SK-N-SH (cell line): ENCODE measurements at regions not wholly inside any gene's neighbourhood (a gene's known extent, or its start where the extent isn't known, plus 50 kb on each side); places are given as distances from the start of the nearest gene placed in this dataset.

Experiments used
- CTCF ChIA-PET: fragments of 300-600, 350-600 bp; formaldehyde crosslinking; extraction: SDS; loops from one replicate; lab custom pipeline; 2021; lab: Yijun Ruan, JAX
- POLR2A ChIA-PET: fragments of 350-600 bp; sonication (Branson Sonifier 250); formaldehyde crosslinking; extraction: SDS; loops from one replicate; lab custom pipeline; 2020; ENCODE audit warnings: antibody characterized with exemption, inconsistent platforms; lab: Yijun Ruan, JAX
- DNase-seq: peaks from one replicate; pipeline ENCODE4 v3.0.0; 2012
- H2AFZ ChIP-seq: fragments of 200-600 bp; sonication (generic); 2 replicates; pipeline ENCODE4 v1.8.1; 2016; ENCODE audit warnings: antibody characterized with exemption, mild to moderate bottlenecking, low read depth
- H3F3A ChIP-seq: fragments of 200-600 bp; sonication (generic); replicated peaks from 2 replicates; pipeline ENCODE3; 2016; ENCODE audit warnings: antibody characterized with exemption, mild to moderate bottlenecking; ENCODE audit not compliant: insufficient read depth
- H3K27ac ChIP-seq, 2 experiments: fragments of 200-500 bp in 1 of 2; fragments of 200-600 bp in 1 of 2; sonication (Bioruptor generic) in 1 of 2; sonication (generic), shearing (Covaris generic) in 1 of 2; 2 replicates each; pipeline versions ENCODE4 v1.5.1 to v1.6.1; 2014 to 2016; ENCODE audit warnings: low read depth in 2 of 2, inconsistent platforms in 1 of 2, low read length in 1 of 2, mild to moderate bottlenecking in 1 of 2, mixed read lengths in 1 of 2
- H3K27me3 ChIP-seq: fragments of 200-600 bp; sonication (generic), shearing (Covaris generic); 2 replicates; pipeline ENCODE4 v1.6.1; 2016; ENCODE audit warnings: mixed run types; ENCODE audit not compliant: insufficient read depth
- H3K36me3 ChIP-seq, 2 experiments: fragments of 200-500 bp in 1 of 2; fragments of 200-600 bp in 1 of 2; sonication (Bioruptor generic) in 1 of 2; sonication (generic) in 1 of 2; replicated peaks in 1 of 2; 2 replicates each; pipeline versions ENCODE3 to v1.5.1; 2014 to 2016; ENCODE audit warnings: low read length in 1 of 2, mild to moderate bottlenecking in 1 of 2; ENCODE audit not compliant: insufficient read depth in 2 of 2, control insufficient read depth in 1 of 2
- H3K4me1 ChIP-seq, 2 experiments: fragments of 200-500 bp in 1 of 2; fragments of 200-600 bp in 1 of 2; sonication (Bioruptor generic) in 1 of 2; sonication (generic), shearing (Covaris generic) in 1 of 2; 2 replicates each; pipeline versions ENCODE4 v1.5.1 to v1.6.1; 2014 to 2016; ENCODE audit warnings: low read depth in 1 of 2, low read length in 1 of 2, mixed run types in 1 of 2; ENCODE audit not compliant: insufficient read depth in 2 of 2, control insufficient read depth in 1 of 2
- H3K4me2 ChIP-seq: fragments of 200-600 bp; sonication (generic), shearing (Covaris generic); 2 replicates; pipeline ENCODE4 v1.6.1; 2017; ENCODE audit warnings: mixed run types
- H3K4me3 ChIP-seq, 2 experiments: fragments of 200-500 bp in 1 of 2; fragments of 200-600 bp in 1 of 2; sonication (Bioruptor generic) in 1 of 2; sonication (generic), shearing (Covaris generic) in 1 of 2; 2 replicates each; pipeline versions ENCODE4 v1.5.1 to v1.8.1; 2014 to 2016; ENCODE audit warnings: low read depth in 2 of 2, inconsistent platforms in 1 of 2, low read length in 1 of 2, mild to moderate bottlenecking in 1 of 2, mixed read lengths in 1 of 2, moderate library complexity in 1 of 2
- H3K79me2 ChIP-seq: fragments of 200-600 bp; sonication (generic); 2 replicates; pipeline ENCODE4 v1.8.1; 2017; ENCODE audit warnings: mild to moderate bottlenecking; ENCODE audit not compliant: insufficient read depth
- H3K9ac ChIP-seq: fragments of 200-600 bp; sonication (generic); 2 replicates; pipeline ENCODE4 v1.6.1; 2017; ENCODE audit warnings: mixed run types
- H3K9me2 ChIP-seq: fragments of 200-600 bp; sonication (generic); 2 replicates; pipeline ENCODE4 v1.6.1; 2017; ENCODE audit warnings: mixed run types
- H3K9me3 ChIP-seq: fragments of 200-600 bp; sonication (generic); 2 replicates; pipeline ENCODE4 v1.6.1; 2017; ENCODE audit warnings: mixed run types, mild to moderate bottlenecking, moderate library complexity
- H4K20me1 ChIP-seq: fragments of 200-600 bp; sonication (generic); 2 replicates; pipeline ENCODE4 v1.6.1; 2017; ENCODE audit warnings: mild to moderate bottlenecking, mixed run types; ENCODE audit not compliant: insufficient read depth
- ELF1 ChIP-seq: IDR thresholded peaks from 2 replicates; pipeline ENCODE4 v1.4.0; 2012
- EP300 ChIP-seq, 2 experiments: IDR thresholded peaks; 2 replicates each; pipeline versions ENCODE4 v1.4.0 to v1.6.1; 2012; ENCODE audit warnings: borderline replicate concordance in 1 of 2, low read depth in 1 of 2, low read length in 1 of 2
- FOSL2 ChIP-seq: IDR thresholded peaks from 2 replicates; pipeline ENCODE4 v1.4.0; 2012; ENCODE audit warnings: low read depth, mild to moderate bottlenecking, moderate library complexity, borderline replicate concordance
- GATA2 ChIP-seq: sonication (generic); formaldehyde crosslinking; IDR thresholded peaks from 2 replicates; pipeline ENCODE4 v1.5.0; 2020; ENCODE audit warnings: mild to moderate bottlenecking, missing genetic modification reagents
- JUND ChIP-seq: IDR thresholded peaks from 2 replicates; pipeline ENCODE4 v1.4.0; 2012
- MAX ChIP-seq: IDR thresholded peaks from 2 replicates; pipeline ENCODE4 v1.4.0; 2012; ENCODE audit warnings: low read depth
- MEF2A ChIP-seq: IDR thresholded peaks from 2 replicates; pipeline ENCODE4 v1.4.0; 2012; ENCODE audit warnings: low read depth, borderline replicate concordance
- RAD21 ChIP-seq: IDR thresholded peaks from 2 replicates; pipeline ENCODE4 v1.6.1; 2012; ENCODE audit warnings: mild to moderate bottlenecking, low read length
- RFX5 ChIP-seq: IDR thresholded peaks from 2 replicates; pipeline ENCODE4 v1.6.1; 2012; ENCODE audit warnings: mild to moderate bottlenecking, improper control_type of control experiment, low read length
- RXRA ChIP-seq: IDR thresholded peaks from 2 replicates; pipeline ENCODE4 v1.4.0; 2012; ENCODE audit warnings: low read depth, mild to moderate bottlenecking, borderline replicate concordance
- SIN3A ChIP-seq: IDR thresholded peaks from 2 replicates; pipeline ENCODE4 v1.6.1; 2012; ENCODE audit warnings: low read depth, mild to moderate bottlenecking, low read length, moderate library complexity, borderline replicate concordance
- SMC3 ChIP-seq: IDR thresholded peaks from 2 replicates; pipeline ENCODE4 v1.6.1; 2012; ENCODE audit warnings: low read depth, low read length, improper control_type of control experiment
- TCF12 ChIP-seq: IDR thresholded peaks from 2 replicates; pipeline ENCODE4 v1.4.0; 2012
- USF2 ChIP-seq: fragments of 150-350 bp; IDR thresholded peaks from 2 replicates; pipeline ENCODE4 v1.6.1; 2017; ENCODE audit warnings: antibody characterized with exemption, low read length, low read depth, borderline replicate concordance
- YY1 ChIP-seq: IDR thresholded peaks from 2 replicates; pipeline ENCODE4 v1.4.0; 2012; ENCODE audit warnings: low read depth, mild to moderate bottlenecking
- WGBS: methylation state at CpG from one replicate; pipeline ENCODE4 v1.1.6; 2017; ENCODE audit warnings: low lambda C conversion rate; 5-methylcytosine and 5-hydroxymethylcytosine counted together
- TF ChIP-seq, protein P1 (sequence below): IDR thresholded peaks from 2 replicates; pipeline ENCODE4 v1.6.1; 2012; ENCODE audit warnings: mild to moderate bottlenecking, low read depth, low read length, moderate library complexity
- TF ChIP-seq, protein P2 (sequence below): IDR thresholded peaks from 2 replicates; pipeline ENCODE4 v1.4.0; 2012; ENCODE audit warnings: low read depth, borderline replicate concordance

DNA sequence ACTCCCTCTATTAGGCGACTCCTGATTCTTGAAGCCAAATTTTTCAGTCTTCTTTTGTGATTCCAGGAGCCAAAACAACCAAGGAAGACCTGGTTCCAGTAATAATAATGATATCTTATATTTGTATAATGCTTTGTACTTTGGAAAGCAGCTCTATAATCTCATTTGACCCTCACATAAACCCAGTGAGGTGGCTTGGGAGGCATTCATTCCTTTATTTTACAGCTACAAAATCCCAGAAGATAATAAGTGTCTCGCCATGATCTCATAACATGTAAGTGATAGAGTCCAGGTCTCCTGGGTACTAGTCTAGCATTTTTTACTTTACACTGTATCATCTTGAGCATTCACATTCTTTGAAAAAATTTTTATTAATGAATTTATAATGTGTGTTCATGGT lies 143.1 kb downstream of the ACTBL2 start:
- Histone ChIP-seq H4K20me1 (no peaks in the 10 kb centered on the region), H3K36me3 (no peaks in the 10 kb centered on the region), H3K27me3 (no peaks in the 10 kb centered on the region), H3F3A (peaks cover 6% of the 10 kb centered on the region), H2AFZ (no peak overlapping the region), H3K27ac (no peak overlapping the region), H3K9ac (no peak overlapping the region), H3K4me2 (no peak overlapping the region), H3K4me1 (no peaks in the 10 kb centered on the region), H3K4me3 (no peak overlapping the region), H3K9me3 (no peaks in the 10 kb centered on the region), H3K79me2 (no peaks in the 10 kb centered on the region), H3K9me2 (no peaks in the 10 kb centered on the region)
- WGBS, result 93% methylated on average over 2 of the region's 2 CpGs
- ChIA-PET POLR2A (no interaction called here), CTCF (interaction anchor here (1.0 to 2.4 kb wide), 6 partner anchors 9 to 1121 kb away, joined by 3 to 9 read pairs (median 6); partner anchors contain the start of gene PLK2)
- TF ChIP-seq, protein P1, sequence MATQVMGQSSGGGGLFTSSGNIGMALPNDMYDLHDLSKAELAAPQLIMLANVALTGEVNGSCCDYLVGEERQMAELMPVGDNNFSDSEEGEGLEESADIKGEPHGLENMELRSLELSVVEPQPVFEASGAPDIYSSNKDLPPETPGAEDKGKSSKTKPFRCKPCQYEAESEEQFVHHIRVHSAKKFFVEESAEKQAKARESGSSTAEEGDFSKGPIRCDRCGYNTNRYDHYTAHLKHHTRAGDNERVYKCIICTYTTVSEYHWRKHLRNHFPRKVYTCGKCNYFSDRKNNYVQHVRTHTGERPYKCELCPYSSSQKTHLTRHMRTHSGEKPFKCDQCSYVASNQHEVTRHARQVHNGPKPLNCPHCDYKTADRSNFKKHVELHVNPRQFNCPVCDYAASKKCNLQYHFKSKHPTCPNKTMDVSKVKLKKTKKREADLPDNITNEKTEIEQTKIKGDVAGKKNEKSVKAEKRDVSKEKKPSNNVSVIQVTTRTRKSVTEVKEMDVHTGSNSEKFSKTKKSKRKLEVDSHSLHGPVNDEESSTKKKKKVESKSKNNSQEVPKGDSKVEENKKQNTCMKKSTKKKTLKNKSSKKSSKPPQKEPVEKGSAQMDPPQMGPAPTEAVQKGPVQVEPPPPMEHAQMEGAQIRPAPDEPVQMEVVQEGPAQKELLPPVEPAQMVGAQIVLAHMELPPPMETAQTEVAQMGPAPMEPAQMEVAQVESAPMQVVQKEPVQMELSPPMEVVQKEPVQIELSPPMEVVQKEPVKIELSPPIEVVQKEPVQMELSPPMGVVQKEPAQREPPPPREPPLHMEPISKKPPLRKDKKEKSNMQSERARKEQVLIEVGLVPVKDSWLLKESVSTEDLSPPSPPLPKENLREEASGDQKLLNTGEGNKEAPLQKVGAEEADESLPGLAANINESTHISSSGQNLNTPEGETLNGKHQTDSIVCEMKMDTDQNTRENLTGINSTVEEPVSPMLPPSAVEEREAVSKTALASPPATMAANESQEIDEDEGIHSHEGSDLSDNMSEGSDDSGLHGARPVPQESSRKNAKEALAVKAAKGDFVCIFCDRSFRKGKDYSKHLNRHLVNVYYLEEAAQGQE, result no peak
- TF ChIP-seq RFX5 (no peak), MAX (no peak), YY1 (no peak), JUND (no peak), ELF1 (no peak), RAD21 (no peak), RXRA (no peak)
- no peak for DNase-seq

GRCh38 chr5:57338868-57339340 lies 143.7 kb downstream of the ACTBL2 start:
- WGBS, result 85% methylated on average over 3 of the region's 3 CpGs
- H3K4me2 ChIP-seq, result no peak overlapping the region
- H3K9me2 ChIP-seq, result no peaks in the 10 kb centered on the region
- no peaks in the 10 kb centered on the region for H3K27me3 ChIP-seq
- no peaks in the 10 kb centered on the region for H3K79me2 ChIP-seq
- no peaks in the 10 kb centered on the region for H3K36me3 ChIP-seq
- POLR2A ChIA-PET, result no interaction called here
- no peaks in the 10 kb centered on the region for H3K4me1 ChIP-seq
- H2AFZ ChIP-seq, result no peak overlapping the region
- no peaks in the 10 kb centered on the region for H3K9me3 ChIP-seq
- H3K9ac ChIP-seq, result no peak overlapping the region
- H3F3A ChIP-seq, result peaks cover 6% of the 10 kb centered on the region
- DNase-seq, result no peak
- H3K4me3 ChIP-seq, result no peak overlapping the region
- no peak overlapping the region for H3K27ac ChIP-seq
- CTCF ChIA-PET, result interaction anchor here (0.6 to 2.4 kb wide), 20 partner anchors 9 to 1122 kb away, joined by 3 to 14 read pairs (median 4); partner anchors contain the start of gene PLK2
- H4K20me1 ChIP-seq, result no peaks in the 10 kb centered on the region
- TF ChIP-seq MEF2A (no peak), FOSL2 (no peak), USF2 (no peak), SMC3 (no peak), MAX (no peak), SIN3A (no peak), EP300 (IDR thresholded peaks at IDR 0.05; ENCODE audit: borderline replicate concordance in 1 of 2, low read depth in 1 of 2, low read length in 1 of 2) (no peak), GATA2 (CRISPR knock-in tag) (no peak), TCF12 (no peak)
- TF ChIP-seq, protein P1, result no peak
- TF ChIP-seq, protein P2, sequence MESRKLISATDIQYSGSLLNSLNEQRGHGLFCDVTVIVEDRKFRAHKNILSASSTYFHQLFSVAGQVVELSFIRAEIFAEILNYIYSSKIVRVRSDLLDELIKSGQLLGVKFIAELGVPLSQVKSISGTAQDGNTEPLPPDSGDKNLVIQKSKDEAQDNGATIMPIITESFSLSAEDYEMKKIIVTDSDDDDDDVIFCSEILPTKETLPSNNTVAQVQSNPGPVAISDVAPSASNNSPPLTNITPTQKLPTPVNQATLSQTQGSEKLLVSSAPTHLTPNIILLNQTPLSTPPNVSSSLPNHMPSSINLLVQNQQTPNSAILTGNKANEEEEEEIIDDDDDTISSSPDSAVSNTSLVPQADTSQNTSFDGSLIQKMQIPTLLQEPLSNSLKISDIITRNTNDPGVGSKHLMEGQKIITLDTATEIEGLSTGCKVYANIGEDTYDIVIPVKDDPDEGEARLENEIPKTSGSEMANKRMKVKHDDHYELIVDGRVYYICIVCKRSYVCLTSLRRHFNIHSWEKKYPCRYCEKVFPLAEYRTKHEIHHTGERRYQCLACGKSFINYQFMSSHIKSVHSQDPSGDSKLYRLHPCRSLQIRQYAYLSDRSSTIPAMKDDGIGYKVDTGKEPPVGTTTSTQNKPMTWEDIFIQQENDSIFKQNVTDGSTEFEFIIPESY, result no peak
